ENCODE measurements at regions not wholly inside any gene's neighbourhood (a gene's known extent, or its start where the extent isn't known, plus 50 kb on each side); places are given as distances from the start of the nearest gene placed in this dataset.

DNA sequence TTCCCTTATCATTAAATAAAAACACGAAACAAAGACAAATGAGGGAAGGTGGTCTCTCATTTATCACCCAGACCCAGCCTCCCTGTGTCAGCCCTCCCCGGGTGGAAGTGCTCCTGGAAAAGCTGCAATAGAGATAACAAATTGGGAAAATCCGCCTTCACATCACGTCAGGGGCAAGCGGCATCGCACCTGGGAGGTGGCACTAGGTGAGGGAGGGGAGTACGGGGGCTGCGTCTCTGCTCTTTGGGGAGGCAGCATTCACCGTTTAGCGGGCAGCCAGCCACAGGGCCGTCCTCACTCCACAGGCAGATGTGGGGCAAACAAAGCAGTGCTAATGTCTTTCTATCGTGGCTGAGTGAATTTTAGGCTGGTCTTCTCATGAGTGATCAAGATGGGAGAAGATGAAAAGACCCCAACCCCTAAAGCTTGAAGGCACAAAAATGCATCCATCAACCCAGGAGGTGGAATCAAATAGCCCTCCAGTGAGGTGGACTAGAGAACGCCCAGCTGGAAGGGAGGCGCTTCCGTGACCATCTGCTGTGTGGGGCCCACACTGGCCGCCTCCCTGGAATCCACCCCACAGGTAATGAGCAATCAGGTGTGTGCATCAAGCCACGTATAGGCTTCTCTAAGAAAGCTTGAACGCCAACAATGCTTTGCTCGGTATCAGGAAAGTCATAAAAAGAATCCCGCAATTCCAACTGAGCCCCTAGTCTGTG is 629.5 kb downstream of the BRD1 start:
- Histone ChIP-seq H3K9me3 (ENCODE audit: control insufficient read depth, insufficient read depth, low read depth, low read length) (no peaks in the 10 kb centered on the region), H3K4me1 (ENCODE audit: control insufficient read depth, insufficient read depth, low read length) (no peaks in the 10 kb centered on the region), H3K36me3 (ENCODE audit: control insufficient read depth in 2 of 2, insufficient read depth in 1 of 2, low read length in 2 of 2) (no peaks in the 10 kb centered on the region), H3K4me3 (ENCODE audit: low read depth, low read length) (no peak overlapping the region), H3K27ac (ENCODE audit: extremely low read depth, low read depth, low read length) (no peak overlapping the region)
- TF ChIP-seq ZNF510 (tag by site-specific recombination; IDR thresholded peaks at IDR 0.05; ENCODE audit: insufficient replicate concordance) (no peak), ZNF341 (tag by site-specific recombination; IDR thresholded peaks at IDR 0.05; ENCODE audit: low read depth) (peak; percentile 5; the same call in 1 of the 2 replicates), ZFP37 (tag by site-specific recombination; IDR thresholded peaks at IDR 0.05) (no peak), ZNF175 (tag by site-specific recombination; IDR thresholded peaks at IDR 0.05) (no peak)
- ChIA-PET CTCF (no interaction called here), POLR2A (no interaction called here)

DNA sequence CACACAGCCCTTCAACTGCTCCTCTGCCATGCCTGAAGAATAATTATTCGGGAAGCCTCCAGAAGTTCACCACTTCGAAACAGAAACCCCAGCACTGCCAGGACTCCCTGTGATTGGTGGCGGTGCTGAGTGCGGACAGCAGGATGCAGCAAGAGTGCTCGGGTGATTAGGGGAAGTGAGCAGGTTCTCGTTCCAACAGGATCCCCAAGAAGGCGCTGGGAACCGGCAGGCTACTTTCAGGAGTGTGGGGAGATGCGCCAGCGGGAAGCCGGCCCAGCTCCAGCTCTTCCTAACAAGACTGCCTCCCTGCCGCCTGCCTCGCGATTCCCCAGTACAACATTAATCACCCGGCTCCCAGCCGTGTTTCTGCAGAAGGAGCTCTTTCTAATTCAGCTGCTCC is 630.2 kb downstream of the BRD1 start:
- CTCF ChIA-PET = interaction anchor here (0.6 kb wide), 1 partner anchor 52 kb away, joined by 4 read pairs; no protein-coding TSS in a partner anchor

DNA sequence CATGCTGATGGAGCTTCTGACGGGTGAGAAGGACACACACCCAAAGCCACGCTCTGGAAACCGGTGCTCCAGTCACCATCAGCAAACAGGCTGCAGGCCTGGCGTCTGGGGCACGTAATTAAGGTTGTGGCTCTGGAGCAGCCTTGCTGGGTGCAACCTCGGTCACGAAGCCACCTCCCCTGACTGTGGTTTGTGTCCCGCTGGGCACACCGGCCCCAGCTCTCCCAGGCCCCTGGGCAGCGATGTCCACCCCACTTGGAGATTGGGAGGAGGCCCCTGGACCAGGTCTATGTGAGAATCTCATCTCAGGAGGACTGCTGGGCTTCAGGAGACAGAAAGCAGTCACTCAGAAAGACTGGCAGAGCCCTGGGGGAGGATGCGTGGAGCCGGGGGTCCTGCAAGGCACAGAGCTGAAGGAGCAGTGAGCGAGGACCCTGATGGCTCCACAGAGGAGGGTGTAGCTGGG is 631.6 kb downstream of the BRD1 start:
- H3K27ac ChIP-seq (ENCODE audit: extremely low read depth, low read depth, low read length) = no peak overlapping the region
- no peaks in the 10 kb centered on the region for H3K4me1 ChIP-seq (ENCODE audit: control insufficient read depth, insufficient read depth, low read length)
- ChIA-PET CTCF (no interaction called here), POLR2A (no interaction called here)
- H3K4me3 ChIP-seq (ENCODE audit: low read depth, low read length) = no peak overlapping the region
- H3K9me3 ChIP-seq (ENCODE audit: control insufficient read depth, insufficient read depth, low read depth, low read length) = no peaks in the 10 kb centered on the region
- no peaks in the 10 kb centered on the region for H3K36me3 ChIP-seq (ENCODE audit: control insufficient read depth in 2 of 2, insufficient read depth in 1 of 2, low read length in 2 of 2)
- TF ChIP-seq ZNF416 (tag by site-specific recombination; IDR thresholded peaks at IDR 0.05) = no peak
- TF ChIP-seq ZBTB17 (tag by site-specific recombination; IDR thresholded peaks at IDR 0.05) = no peak
- TF ChIP-seq ZNF830 (tag by site-specific recombination; IDR thresholded peaks at IDR 0.05; ENCODE audit: low read depth) = no peak
- TF ChIP-seq ZNF302 (tag by site-specific recombination; IDR thresholded peaks at IDR 0.05; ENCODE audit: low read depth) = no peak
- no peak for TF ChIP-seq PRDM1 (tag by site-specific recombination; IDR thresholded peaks at IDR 0.05)
- TF ChIP-seq ZNF140 (tag by site-specific recombination; IDR thresholded peaks at IDR 0.05) = no peak
- TF ChIP-seq, protein P1, sequence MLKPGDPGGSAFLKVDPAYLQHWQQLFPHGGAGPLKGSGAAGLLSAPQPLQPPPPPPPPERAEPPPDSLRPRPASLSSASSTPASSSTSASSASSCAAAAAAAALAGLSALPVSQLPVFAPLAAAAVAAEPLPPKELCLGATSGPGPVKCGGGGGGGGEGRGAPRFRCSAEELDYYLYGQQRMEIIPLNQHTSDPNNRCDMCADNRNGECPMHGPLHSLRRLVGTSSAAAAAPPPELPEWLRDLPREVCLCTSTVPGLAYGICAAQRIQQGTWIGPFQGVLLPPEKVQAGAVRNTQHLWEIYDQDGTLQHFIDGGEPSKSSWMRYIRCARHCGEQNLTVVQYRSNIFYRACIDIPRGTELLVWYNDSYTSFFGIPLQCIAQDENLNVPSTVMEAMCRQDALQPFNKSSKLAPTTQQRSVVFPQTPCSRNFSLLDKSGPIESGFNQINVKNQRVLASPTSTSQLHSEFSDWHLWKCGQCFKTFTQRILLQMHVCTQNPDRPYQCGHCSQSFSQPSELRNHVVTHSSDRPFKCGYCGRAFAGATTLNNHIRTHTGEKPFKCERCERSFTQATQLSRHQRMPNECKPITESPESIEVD (tag by site-specific recombination; IDR thresholded peaks at IDR 0.05) = no peak
- TF ChIP-seq WT1 (tag by site-specific recombination; IDR thresholded peaks at IDR 0.05) = no peak
- no peak for TF ChIP-seq ZNF629 (tag by site-specific recombination; IDR thresholded peaks at IDR 0.05)
- TF ChIP-seq BCL11B (tag by site-specific recombination; IDR thresholded peaks at IDR 0.05; ENCODE audit: low read depth) = no peak
- no peak for TF ChIP-seq ZNF600 (tag by site-specific recombination; IDR thresholded peaks at IDR 0.05)
- TF ChIP-seq ZNF266 (tag by site-specific recombination; IDR thresholded peaks at IDR 0.05; ENCODE audit: low read depth) = no peak
- no peak for TF ChIP-seq SETDB1 (IDR thresholded peaks at IDR 0.05; ENCODE audit: insufficient read length, low read length)
- no peak for TF ChIP-seq ZSCAN23 (tag by site-specific recombination; IDR thresholded peaks at IDR 0.05)
- no peak for TF ChIP-seq ZNF549 (tag by site-specific recombination; IDR thresholded peaks at IDR 0.05)
- TF ChIP-seq ZNF24 (tag by site-specific recombination; IDR thresholded peaks at IDR 0.05) = no peak

More for the DNA sequence above, 630.2 kb downstream of the BRD1 start:
- Histone ChIP-seq H3K9me3 (ENCODE audit: control insufficient read depth, insufficient read depth, low read depth, low read length) (no peaks in the 10 kb centered on the region), H3K36me3 (ENCODE audit: control insufficient read depth in 2 of 2, insufficient read depth in 1 of 2, low read length in 2 of 2) (no peaks in the 10 kb centered on the region), H3K4me1 (ENCODE audit: control insufficient read depth, insufficient read depth, low read length) (no peaks in the 10 kb centered on the region), H3K27ac (ENCODE audit: extremely low read depth, low read depth, low read length) (no peak overlapping the region), H3K4me3 (ENCODE audit: low read depth, low read length) (no peak overlapping the region)
- TF ChIP-seq GLIS2 (tag by site-specific recombination; IDR thresholded peaks at IDR 0.05) (no peak), ZNF341 (tag by site-specific recombination; IDR thresholded peaks at IDR 0.05; ENCODE audit: low read depth) (peak; percentile 46), ZNF391 (tag by site-specific recombination; IDR thresholded peaks at IDR 0.05; ENCODE audit: borderline replicate concordance, low read depth) (no peak), ZNF239 (tag by site-specific recombination; IDR thresholded peaks at IDR 0.05) (no peak), ZNF146 (tag by site-specific recombination; IDR thresholded peaks at IDR 0.05) (no peak), ZNF785 (tag by site-specific recombination; IDR thresholded peaks at IDR 0.05) (no peak), ZFP41 (tag by site-specific recombination; IDR thresholded peaks at IDR 0.05; ENCODE audit: borderline replicate concordance) (no peak), ZIC2 (tag by site-specific recombination; IDR thresholded peaks at IDR 0.05) (peak; percentile 82)
- TF ChIP-seq, protein P2, sequence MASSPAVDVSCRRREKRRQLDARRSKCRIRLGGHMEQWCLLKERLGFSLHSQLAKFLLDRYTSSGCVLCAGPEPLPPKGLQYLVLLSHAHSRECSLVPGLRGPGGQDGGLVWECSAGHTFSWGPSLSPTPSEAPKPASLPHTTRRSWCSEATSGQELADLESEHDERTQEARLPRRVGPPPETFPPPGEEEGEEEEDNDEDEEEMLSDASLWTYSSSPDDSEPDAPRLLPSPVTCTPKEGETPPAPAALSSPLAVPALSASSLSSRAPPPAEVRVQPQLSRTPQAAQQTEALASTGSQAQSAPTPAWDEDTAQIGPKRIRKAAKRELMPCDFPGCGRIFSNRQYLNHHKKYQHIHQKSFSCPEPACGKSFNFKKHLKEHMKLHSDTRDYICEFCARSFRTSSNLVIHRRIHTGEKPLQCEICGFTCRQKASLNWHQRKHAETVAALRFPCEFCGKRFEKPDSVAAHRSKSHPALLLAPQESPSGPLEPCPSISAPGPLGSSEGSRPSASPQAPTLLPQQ (tag by site-specific recombination; IDR thresholded peaks at IDR 0.05) = no peak
- TF ChIP-seq, protein P3, sequence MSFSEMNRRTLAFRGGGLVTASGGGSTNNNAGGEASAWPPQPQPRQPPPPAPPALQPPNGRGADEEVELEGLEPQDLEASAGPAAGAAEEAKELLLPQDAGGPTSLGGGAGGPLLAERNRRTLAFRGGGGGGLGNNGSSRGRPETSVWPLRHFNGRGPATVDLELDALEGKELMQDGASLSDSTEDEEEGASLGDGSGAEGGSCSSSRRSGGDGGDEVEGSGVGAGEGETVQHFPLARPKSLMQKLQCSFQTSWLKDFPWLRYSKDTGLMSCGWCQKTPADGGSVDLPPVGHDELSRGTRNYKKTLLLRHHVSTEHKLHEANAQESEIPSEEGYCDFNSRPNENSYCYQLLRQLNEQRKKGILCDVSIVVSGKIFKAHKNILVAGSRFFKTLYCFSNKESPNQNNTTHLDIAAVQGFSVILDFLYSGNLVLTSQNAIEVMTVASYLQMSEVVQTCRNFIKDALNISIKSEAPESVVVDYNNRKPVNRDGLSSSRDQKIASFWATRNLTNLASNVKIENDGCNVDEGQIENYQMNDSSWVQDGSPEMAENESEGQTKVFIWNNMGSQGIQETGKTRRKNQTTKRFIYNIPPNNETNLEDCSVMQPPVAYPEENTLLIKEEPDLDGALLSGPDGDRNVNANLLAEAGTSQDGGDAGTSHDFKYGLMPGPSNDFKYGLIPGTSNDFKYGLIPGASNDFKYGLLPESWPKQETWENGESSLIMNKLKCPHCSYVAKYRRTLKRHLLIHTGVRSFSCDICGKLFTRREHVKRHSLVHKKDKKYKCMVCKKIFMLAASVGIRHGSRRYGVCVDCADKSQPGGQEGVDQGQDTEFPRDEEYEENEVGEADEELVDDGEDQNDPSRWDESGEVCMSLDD (tag by site-specific recombination; IDR thresholded peaks at IDR 0.05) = no peak
- POLR2A ChIA-PET = no interaction called here
